Stimulated activated CD8-positive, alpha-beta memory T cell treated with anti-CD3 and anti-CD28 coated beads, Interleukin-7, amount 100 ng/mL, for 24 hours (primary cell): ENCODE measurements at regions not wholly inside any gene's neighbourhood (a gene's known extent, or its start where the extent isn't known, plus 50 kb on each side); places are given as distances from the start of the nearest gene placed in this dataset.

ENCODE experiments used
- DNase-seq: peaks from one replicate; pipeline ENCODE4 v3.0.0-alpha.2; 2020; ENCODE audit warnings: low read depth

- DNase-seq, result no peak
These were observed 391.4 kb downstream of the SH3GL2 start for GRCh38 chr9:17970277-17970676.

- DNase-seq, result no peak
These were observed 399.9 kb downstream of the SH3GL2 start for GRCh38 chr9:17978773-17979172.

DNA sequence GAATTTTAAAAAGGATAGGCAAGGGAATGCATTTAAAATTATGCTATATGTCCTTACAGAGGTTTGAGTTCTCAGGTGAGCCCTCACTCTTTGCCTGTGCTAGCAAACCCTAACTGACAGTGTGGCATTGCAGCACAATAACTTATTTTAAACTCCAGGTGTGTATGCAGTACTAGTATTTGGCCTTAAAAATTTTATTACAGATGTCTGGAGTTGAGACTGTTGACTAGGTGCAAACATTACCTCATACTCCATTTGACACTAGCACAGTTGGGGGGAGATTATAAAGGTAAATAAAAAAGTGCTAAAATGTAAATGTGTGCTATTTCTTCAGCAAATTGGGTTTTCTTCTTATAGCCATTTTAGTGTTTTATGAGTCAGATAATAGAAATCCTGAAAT, 407.7 kb downstream of the SH3GL2 start:
- DNase-seq, result no peak

DNA sequence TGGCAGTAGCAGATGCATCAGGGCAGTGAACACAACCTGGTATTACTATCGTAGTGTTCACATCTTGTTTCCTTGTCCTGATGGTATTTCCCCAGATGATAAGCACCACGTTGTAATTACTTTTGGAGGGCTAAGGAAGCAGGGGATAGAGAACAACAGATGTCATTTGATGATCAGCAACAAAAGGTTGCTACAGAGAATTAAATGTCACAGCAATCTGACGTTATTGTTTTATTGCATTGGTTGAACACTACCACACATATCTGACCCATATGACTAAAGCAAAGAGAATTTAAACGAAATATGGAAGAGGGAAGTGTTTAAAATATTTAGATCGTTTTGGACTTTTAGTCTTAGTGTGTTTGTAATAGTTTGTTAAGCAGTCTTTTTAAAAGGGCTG, 408.3 kb downstream of the SH3GL2 start:
- no peak for DNase-seq

- DNase-seq, result no peak
These were observed 409.6 kb downstream of the SH3GL2 start for GRCh38 chr9:17988489-17988888.

DNA sequence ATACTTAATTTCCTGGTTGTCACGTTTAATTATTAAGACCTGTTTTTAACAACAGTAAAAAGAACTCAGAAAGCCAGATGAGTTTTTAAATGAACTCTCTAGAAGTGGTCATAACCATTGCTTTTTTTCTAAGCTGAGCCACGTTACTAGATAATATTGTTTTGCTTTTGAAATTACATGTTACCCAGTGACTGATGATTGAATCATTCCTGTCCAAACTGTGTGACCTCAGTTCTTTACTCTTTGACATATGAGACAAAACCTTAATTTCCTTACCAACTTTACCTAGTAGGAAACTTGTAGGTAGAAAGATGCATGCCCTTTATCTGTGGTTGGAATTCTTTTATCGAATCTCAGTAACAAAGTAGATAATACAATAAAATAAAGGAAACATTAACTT, 411.7 kb downstream of the SH3GL2 start:
- no peak for DNase-seq

DNA sequence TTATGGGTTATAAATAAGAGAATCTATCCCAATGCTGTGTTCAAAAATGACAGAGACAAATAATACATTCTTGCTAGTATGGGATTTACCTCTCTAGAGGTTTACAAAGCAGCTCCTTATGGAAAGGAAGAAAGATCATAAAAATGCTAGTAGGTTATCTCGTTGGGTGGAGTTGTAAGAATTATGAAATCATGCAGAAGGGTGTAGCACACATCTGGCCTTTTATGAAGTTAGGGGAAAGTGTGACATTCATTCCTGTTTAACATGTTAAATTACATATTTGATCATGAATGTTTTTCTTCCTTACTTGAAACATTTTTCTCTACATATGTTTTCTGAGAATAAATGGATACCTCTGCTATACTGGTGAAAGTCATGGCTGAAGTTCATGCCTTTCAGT, 414.2 kb downstream of the SH3GL2 start:
- DNase-seq, result no peak

DNA sequence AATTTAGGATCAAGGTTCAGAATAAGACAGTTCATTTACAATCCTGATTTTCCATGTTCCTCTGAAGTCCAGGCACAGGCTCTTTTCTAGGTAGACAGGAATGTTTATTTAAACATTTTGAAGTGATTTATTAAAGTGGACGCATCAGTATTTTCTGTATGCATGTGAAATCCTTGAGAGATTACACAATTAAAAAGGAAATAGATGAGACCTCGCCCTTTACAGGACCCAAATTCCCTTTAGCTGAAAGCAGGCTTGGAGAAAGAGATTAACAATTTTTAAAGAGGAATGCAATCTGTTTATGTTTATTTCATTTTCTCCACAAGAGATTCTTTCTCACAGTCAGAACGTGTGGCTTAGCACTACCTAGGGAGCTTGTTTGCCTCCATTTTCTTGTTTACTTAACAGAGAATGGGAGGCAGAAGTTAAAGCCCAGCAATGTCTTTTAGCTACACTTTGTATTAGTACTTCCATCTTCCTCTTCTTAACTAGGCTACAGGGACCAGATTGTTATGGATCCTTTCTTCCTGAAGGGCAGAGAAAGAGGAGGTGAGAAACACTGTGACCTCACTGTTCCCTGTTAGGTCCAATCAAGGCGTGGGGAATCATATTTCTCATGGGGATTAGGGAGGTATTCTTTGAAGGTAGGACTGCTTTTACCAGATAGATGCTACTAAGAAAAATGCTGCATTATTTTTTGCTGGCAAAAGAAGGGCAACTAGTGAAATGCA, 416.0 kb downstream of the SH3GL2 start:
- DNase-seq, result no peak

DNA sequence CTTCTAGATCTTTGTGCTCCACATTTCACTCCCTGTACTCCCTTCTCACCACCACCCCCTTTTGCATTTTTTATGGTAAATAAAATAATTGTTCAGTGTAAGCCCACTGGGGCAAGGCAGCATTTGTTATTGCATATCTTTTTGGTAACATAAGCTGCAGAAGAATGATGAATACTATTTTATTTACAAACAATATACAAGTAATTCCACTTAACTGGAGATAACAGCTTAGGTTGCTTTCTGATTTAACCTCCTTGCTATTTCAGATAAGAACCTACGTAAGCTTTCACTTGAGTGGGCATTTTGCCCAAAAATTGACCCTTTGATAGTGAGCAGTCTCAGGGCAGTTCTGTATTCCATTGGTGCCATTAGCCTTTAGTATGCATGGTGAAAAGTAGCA, 417.9 kb downstream of the SH3GL2 start:
- DNase-seq, result no peak

- no peak for DNase-seq
These were observed 424.0 kb downstream of the SH3GL2 start for GRCh38 chr9:18002718-18003438.

DNA sequence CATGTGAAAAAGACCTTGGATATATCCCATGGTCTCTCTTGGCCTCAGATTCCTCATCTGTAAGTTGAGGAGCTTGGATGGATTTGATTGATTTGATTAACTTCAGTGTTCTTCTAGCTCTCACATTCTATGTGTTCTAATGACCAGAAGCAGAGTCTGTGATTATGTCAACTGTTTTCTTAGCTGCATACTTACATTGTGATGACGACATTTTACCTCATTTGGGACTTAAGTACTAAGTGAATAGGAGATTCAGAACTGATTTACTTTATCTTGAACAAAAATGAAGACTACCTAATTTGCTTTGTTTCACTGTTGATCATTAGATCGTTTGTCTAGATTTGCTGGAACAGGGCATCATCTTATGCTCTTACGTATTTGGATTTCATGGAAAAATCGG, 427.7 kb downstream of the SH3GL2 start:
- no peak for DNase-seq

DNA sequence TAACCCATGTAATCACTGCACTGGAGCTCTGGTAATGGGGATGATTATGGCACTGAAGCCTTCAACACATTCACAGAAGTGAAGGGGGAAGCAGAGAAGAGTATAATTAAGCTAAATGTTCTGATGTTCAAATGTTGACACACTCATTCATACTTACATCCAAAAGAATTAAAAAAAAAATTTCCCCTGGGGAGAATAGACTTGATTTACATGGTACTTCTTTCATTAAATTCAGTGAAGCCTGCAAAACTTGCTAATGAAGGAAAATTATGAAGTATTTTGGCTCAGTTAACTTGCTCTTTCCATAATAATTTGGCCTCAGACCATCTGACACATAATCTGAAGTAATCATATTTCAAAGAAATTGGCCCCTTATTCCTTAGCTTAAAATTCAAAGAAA, 428.8 kb downstream of the SH3GL2 start:
- DNase-seq, result no peak

GRCh38 chr9:18009902-18010301, 431.0 kb downstream of the SH3GL2 start:
- no peak for DNase-seq

- DNase-seq, result no peak
These were observed 431.6 kb downstream of the SH3GL2 start for GRCh38 chr9:18010492-18010891.

- DNase-seq, result no peak
These were observed 433.3 kb downstream of the SH3GL2 start for GRCh38 chr9:18012170-18012569.

GRCh38 chr9:18014556-18014955, 435.7 kb downstream of the SH3GL2 start:
- DNase-seq, result no peak

DNA sequence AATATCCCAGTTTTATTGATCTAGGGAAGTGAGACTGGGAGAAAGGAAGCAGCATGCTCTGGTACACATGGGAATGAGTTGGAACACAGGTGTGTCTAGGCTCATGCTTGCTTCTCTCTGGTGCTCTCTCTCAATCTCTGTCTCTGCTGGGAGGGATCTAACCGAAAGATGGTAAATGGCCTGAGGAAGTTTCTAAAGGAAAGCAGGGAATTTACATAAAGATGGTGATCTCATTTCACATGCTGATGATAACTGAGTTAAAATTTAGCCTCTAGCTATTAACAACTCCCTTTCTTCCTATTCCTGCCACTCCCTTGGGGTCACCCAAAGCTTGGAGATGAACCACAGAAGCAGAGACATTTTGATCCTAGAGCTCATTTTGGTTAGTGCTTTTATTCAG, 436.2 kb downstream of the SH3GL2 start:
- no peak for DNase-seq

DNA sequence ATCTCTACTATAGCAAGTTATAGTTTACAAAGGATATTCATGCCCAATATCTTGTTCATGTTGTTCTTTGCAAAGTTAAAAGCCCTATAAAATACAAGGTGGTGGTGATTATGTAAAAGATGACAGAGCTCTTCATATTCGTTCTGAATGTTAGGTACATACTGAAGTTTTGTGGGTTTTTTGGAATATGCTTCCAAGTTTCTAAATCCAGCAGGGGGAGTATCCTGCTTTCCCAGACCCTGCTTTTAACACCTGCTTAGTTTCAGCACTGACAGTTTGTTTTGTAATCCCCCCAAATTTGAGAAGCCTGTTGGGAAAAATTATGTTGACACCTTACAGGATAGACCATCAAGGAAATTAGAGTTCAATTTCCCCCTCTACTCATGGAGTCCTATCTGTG, 438.3 kb downstream of the SH3GL2 start:
- DNase-seq, result no peak

GRCh38 chr9:18018221-18018620, 439.4 kb downstream of the SH3GL2 start:
- no peak for DNase-seq

DNA sequence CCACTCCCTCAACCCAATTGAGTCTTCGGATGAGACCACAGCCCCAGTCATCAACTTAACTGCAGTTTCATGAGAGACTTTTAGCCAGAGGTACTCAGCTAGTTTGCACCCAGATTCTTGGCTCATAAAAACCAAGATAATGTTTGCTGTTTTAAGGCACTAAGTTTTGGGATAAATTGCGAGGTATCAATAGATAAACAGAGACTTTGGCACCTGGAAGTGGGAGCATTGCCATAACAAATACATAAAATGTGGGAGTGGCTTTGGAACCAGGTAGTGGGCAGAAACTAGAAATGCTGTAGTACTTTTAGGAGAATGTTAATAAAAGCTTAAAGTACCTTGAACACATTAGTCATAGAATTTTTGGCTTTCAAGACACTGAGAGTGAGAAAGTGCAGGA, 439.8 kb downstream of the SH3GL2 start:
- no peak for DNase-seq

- no peak for DNase-seq
These were observed 441.4 kb downstream of the SH3GL2 start for GRCh38 chr9:18020121-18020745.

DNA sequence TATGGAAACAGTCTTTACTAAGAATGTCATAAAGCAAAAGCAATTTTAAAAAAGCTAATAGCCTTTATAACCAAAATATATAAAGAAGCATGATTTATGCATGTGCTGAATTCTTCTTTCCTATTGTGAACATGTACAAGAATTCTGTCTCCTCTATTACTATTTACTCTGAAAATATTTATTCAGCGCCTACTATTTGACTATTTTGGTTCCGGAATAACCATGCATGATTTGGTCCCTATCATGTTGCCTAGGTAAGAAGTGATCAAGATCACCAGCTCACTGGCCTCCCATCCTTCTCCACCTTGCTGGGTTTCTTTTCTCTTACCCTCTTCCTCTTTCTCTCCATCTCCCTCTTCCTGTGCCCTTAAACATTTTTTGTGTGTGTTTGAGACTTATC, 443.8 kb downstream of the SH3GL2 start:
- DNase-seq, result no peak

GRCh38 chr9:18023332-18023731, 444.5 kb downstream of the SH3GL2 start:
- DNase-seq, result no peak
